A673 (cell line): ENCODE measurements at regions not wholly inside any gene's neighbourhood (a gene's known extent, or its start where the extent isn't known, plus 50 kb on each side); places are given as distances from the start of the nearest gene placed in this dataset.

Source experiments
- BruUV-seq: library from RNA; stranded (reverse); fragments of 400-500 nt; replicated peaks from 2 replicates; lab custom pipeline; 2021; lab: Mats Ljungman, UMichigan
- CTCF ChIA-PET: fragments of 300-600 bp; sonication (Branson Sonifier 250); formaldehyde crosslinking; loops from one replicate; lab custom pipeline; 2022; ENCODE audit warnings: antibody characterized with exemption; lab: Charles Lee
- POLR2A ChIA-PET: fragments of 300-600 bp; sonication (Branson Sonifier 250); formaldehyde crosslinking; loops from one replicate; lab custom pipeline; 2022; ENCODE audit warnings: antibody characterized with exemption; ENCODE audit not compliant: low non-redundant PET; lab: Charles Lee
- DNase-seq: peaks from one replicate; pipeline ENCODE4 v3.0.0-alpha.2; 2015; ENCODE audit warnings: low spot score
- H3K27ac ChIP-seq: fragments of 200-600 bp; sonication (generic); 2 replicates; pipeline ENCODE4 v1.5.1; 2016; ENCODE audit warnings: mixed run types, low read depth, mild to moderate bottlenecking, mixed read lengths, antibody characterized with exemption, low read length; ENCODE audit not compliant: poor library complexity, severe bottlenecking
- H3K27me3 ChIP-seq: fragments of 200-600 bp; sonication (generic); replicated peaks from 2 replicates; pipeline ENCODE4 v1.6.1; 2017; ENCODE audit warnings: mixed run types, low read depth, mild to moderate bottlenecking, mixed read lengths, antibody characterized with exemption, low read length; ENCODE audit not compliant: insufficient read depth, poor library complexity
- H3K36me3 ChIP-seq: fragments of 200-600 bp; sonication (generic); 2 replicates; pipeline ENCODE4 v1.6.1; 2016; ENCODE audit warnings: mixed run types, mild to moderate bottlenecking, mixed read lengths, antibody characterized with exemption, low read length; ENCODE audit not compliant: insufficient read depth, poor library complexity, severe bottlenecking
- H3K4me1 ChIP-seq: fragments of 200-600 bp; sonication (generic); 2 replicates; pipeline ENCODE4 v1.6.1; 2017; ENCODE audit warnings: mixed run types, mild to moderate bottlenecking, mixed read lengths, antibody characterized with exemption, low read length; ENCODE audit not compliant: insufficient read depth, poor library complexity, severe bottlenecking
- H3K4me3 ChIP-seq: fragments of 200-600 bp; sonication (generic); 2 replicates; pipeline ENCODE4 v1.5.1; 2016; ENCODE audit warnings: low read depth, mixed run types, mild to moderate bottlenecking, mixed read lengths, low read length; ENCODE audit not compliant: poor library complexity, severe bottlenecking
- H3K9me3 ChIP-seq: fragments of 200-600 bp; sonication (generic); 2 replicates; pipeline ENCODE4 v1.6.1; 2016; ENCODE audit warnings: mixed run types, low read depth, mild to moderate bottlenecking, mixed read lengths, antibody characterized with exemption, low read length; ENCODE audit not compliant: poor library complexity, severe bottlenecking
- EZH2 ChIP-seq: fragments of 200-600 bp; sonication (generic); IDR thresholded peaks from 2 replicates; pipeline ENCODE4 v1.6.1; 2017; ENCODE audit warnings: borderline replicate concordance, low read depth, mild to moderate bottlenecking, mixed read lengths, antibody characterized with exemption, low read length; ENCODE audit not compliant: poor library complexity, severe bottlenecking
- intact Hi-C: fragments of 100-400 bp; cut with micrococcal nuclease; formaldehyde crosslinking; loops from one replicate; pipeline ENCODE4 v1.10.0; 2022; ENCODE audit not compliant: unreplicated experiment
- TF ChIP-seq, protein P1 (sequence below): fragments of 300-800, 200-600 bp; sonication (generic); conservative IDR thresholded peaks from 2 replicates; pipeline ENCODE4 v1.5.1; 2017; ENCODE audit warnings: low read depth, mild to moderate bottlenecking, antibody characterized with exemption, low read length, moderate library complexity, mixed read lengths

DNA sequence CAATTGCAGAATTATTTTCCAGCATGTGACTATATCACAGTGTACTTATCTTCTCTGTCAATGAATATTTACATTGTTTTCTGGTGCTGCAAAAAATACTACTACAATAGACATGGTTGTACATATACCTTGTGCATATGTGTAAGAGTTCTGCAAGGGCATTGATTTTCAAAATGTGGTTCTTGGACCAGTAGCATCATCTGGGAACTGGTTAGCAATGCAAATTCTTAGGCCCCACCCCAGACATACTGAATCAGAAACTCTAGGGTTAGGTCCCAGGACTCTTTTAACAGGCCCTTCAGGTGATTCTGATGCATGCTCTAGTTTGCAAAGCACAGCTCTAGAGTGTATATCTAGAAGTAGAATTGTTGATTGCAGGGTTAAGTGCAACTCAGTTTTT lies 292.3 kb downstream of the ZNF621 start:
- H3K27me3 ChIP-seq: no peaks in the 10 kb centered on the region
- DNase-seq: no peak
- no peak overlapping the region for H3K27ac ChIP-seq
- no peaks in the 10 kb centered on the region for H3K4me1 ChIP-seq
- no peaks in the 10 kb centered on the region for H3K36me3 ChIP-seq
- H3K4me3 ChIP-seq: no peak overlapping the region
- ChIA-PET POLR2A (no interaction called here), CTCF (no interaction called here)
- intact Hi-C loops: no loop called here
- TF ChIP-seq, protein P1, sequence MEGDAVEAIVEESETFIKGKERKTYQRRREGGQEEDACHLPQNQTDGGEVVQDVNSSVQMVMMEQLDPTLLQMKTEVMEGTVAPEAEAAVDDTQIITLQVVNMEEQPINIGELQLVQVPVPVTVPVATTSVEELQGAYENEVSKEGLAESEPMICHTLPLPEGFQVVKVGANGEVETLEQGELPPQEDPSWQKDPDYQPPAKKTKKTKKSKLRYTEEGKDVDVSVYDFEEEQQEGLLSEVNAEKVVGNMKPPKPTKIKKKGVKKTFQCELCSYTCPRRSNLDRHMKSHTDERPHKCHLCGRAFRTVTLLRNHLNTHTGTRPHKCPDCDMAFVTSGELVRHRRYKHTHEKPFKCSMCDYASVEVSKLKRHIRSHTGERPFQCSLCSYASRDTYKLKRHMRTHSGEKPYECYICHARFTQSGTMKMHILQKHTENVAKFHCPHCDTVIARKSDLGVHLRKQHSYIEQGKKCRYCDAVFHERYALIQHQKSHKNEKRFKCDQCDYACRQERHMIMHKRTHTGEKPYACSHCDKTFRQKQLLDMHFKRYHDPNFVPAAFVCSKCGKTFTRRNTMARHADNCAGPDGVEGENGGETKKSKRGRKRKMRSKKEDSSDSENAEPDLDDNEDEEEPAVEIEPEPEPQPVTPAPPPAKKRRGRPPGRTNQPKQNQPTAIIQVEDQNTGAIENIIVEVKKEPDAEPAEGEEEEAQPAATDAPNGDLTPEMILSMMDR: no peak
- TF ChIP-seq EZH2: no peak
- no TSS peak for BruUV-seq
- H3K9me3 ChIP-seq: no peaks in the 10 kb centered on the region

DNA sequence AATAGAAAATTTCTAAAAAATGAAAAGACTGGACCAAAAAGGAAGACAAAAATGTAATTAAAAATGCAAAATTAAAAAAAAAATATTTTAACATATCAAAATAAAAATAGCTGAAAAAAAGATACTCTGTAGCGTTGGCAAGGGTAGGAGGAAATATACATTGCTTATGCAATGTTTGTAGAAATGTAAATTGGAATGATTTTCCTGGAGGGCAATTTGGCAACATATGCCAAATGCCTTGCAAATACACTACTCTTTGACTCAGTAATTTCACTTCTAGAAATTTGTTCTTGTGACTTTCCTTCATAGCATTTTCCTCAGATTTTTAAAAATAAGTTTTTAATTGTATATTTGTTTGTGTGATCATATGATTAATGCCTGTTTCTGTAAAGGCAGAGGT lies 296.6 kb downstream of the ZNF621 start:
- no peak for DNase-seq
- ChIA-PET CTCF (no interaction called here), POLR2A (no interaction called here)
- TF ChIP-seq, protein P1: no peak
- no peak for TF ChIP-seq EZH2
- no peak overlapping the region for H3K4me3 ChIP-seq
- H3K4me1 ChIP-seq: no peaks in the 10 kb centered on the region
- H3K36me3 ChIP-seq: no peaks in the 10 kb centered on the region
- no peaks in the 10 kb centered on the region for H3K27me3 ChIP-seq
- BruUV-seq: no TSS peak
- no peak overlapping the region for H3K27ac ChIP-seq
- no peaks in the 10 kb centered on the region for H3K9me3 ChIP-seq
- intact Hi-C loops: no loop called here

DNA sequence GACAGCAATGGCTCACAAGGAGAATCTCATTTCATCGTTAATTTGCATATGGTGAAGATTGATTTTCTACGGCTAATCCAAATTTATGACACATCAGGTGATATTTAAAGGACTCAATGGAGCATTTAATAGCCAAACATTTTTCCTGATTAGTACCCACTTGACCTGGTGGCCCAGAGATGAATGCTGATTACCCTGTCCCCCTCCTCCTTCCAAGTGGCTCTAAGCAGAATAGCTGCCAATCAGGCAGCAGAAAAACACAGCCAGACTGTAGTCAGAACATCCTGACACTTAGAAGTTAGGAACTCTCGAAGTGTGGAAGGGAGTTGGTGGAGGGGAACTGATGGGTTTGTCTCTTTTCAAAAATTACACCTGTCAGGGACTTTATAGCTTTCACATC lies 302.5 kb downstream of the ZNF621 start:
- Histone ChIP-seq H3K27me3 (no peaks in the 10 kb centered on the region), H3K4me1 (no peaks in the 10 kb centered on the region), H3K4me3 (no peak overlapping the region), H3K36me3 (no peaks in the 10 kb centered on the region), H3K27ac (no peak overlapping the region), H3K9me3 (no peaks in the 10 kb centered on the region)
- ChIA-PET POLR2A (no interaction called here), CTCF (no interaction called here)
- BruUV-seq: no TSS peak
- intact Hi-C loops: no loop called here
- no peak for DNase-seq
- TF ChIP-seq, protein P1: no peak
- no peak for TF ChIP-seq EZH2
